ENCODE measurements at regions not wholly inside any gene's neighbourhood (a gene's known extent, or its start where the extent isn't known, plus 50 kb on each side); places are given as distances from the start of the nearest gene placed in this dataset.

DNA sequence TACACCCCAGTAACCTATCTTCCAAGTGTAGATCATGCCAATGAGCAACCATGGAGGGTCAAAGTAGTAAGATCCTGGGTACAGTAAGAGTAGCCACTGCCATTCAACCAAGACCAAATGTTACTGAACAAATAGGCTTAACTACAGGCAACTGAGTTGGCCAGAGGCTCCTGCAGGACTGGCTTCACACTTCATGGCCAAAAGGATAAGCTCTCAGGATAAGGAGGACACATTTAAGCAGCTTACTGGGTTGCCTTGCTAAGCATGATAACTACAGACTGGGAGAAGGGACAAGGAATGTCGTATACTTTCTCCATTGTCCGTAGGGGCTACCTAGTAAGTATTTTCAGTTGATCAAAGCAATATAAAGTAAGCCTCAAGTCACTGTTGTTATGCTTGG, 174.7 kb downstream of the INO80D start:
- H3K27ac Mint-ChIP-seq = no peak overlapping the region
- Histone ChIP-seq H3K79me2 (replicated peaks; ENCODE audit: insufficient read depth) (no peaks in the 10 kb centered on the region), H2AFZ (no peak overlapping the region), H3K4me2 (no peak overlapping the region), H3K36me3 (ENCODE audit: insufficient read depth) (no peaks in the 10 kb centered on the region), H3K27ac (ENCODE audit: low read depth) (no peak overlapping the region), H3K4me3 (no peak overlapping the region), H3K9me2 (ENCODE audit: insufficient read depth) (no peaks in the 10 kb centered on the region), H3F3A (replicated peaks; ENCODE audit: low read depth) (no peaks in the 10 kb centered on the region), H4K20me1 (replicated peaks; ENCODE audit: insufficient read depth) (no peaks in the 10 kb centered on the region), H3K27me3 (ENCODE audit: insufficient read depth) (no peaks in the 10 kb centered on the region), H3K4me1 (ENCODE audit: insufficient read depth) (no peaks in the 10 kb centered on the region)
- no peaks in the 10 kb centered on the region for H3K36me3 Mint-ChIP-seq (ENCODE audit: low read depth)
- no peaks in the 10 kb centered on the region for H3K27me3 Mint-ChIP-seq (ENCODE audit: insufficient read depth, low read depth, poor library complexity)
- H3K9me3 Mint-ChIP-seq = no peaks in the 10 kb centered on the region; the same call in 2 of the 3 replicates
- no peaks in the 10 kb centered on the region for H3K4me1 Mint-ChIP-seq
- TF ChIP-seq EZH2phosphoT487 (IDR thresholded peaks at IDR 0.05; ENCODE audit: unreplicated experiment) (no peak), ZNF114 (CRISPR knock-in tag; IDR thresholded peaks at IDR 0.05) (no peak), STAT1 (IDR thresholded peaks at IDR 0.05; ENCODE audit: unreplicated experiment) (no peak), CREB1 (CRISPR knock-in tag; IDR thresholded peaks at IDR 0.05; ENCODE audit: low read depth) (no peak), ZNF331 (CRISPR knock-in tag; IDR thresholded peaks at IDR 0.05; ENCODE audit: low read depth) (no peak), EZH2 (IDR thresholded peaks at IDR 0.05; ENCODE audit: low read depth, unreplicated experiment) (no peak), JUNB (IDR thresholded peaks at IDR 0.05; ENCODE audit: unreplicated experiment) (no peak), NANOG (IDR thresholded peaks at IDR 0.05; ENCODE audit: borderline replicate concordance) (no peak), POLR2AphosphoS5 (IDR thresholded peaks at IDR 0.05; ENCODE audit: low read depth) (no peak)
- TF ChIP-seq, protein P1, sequence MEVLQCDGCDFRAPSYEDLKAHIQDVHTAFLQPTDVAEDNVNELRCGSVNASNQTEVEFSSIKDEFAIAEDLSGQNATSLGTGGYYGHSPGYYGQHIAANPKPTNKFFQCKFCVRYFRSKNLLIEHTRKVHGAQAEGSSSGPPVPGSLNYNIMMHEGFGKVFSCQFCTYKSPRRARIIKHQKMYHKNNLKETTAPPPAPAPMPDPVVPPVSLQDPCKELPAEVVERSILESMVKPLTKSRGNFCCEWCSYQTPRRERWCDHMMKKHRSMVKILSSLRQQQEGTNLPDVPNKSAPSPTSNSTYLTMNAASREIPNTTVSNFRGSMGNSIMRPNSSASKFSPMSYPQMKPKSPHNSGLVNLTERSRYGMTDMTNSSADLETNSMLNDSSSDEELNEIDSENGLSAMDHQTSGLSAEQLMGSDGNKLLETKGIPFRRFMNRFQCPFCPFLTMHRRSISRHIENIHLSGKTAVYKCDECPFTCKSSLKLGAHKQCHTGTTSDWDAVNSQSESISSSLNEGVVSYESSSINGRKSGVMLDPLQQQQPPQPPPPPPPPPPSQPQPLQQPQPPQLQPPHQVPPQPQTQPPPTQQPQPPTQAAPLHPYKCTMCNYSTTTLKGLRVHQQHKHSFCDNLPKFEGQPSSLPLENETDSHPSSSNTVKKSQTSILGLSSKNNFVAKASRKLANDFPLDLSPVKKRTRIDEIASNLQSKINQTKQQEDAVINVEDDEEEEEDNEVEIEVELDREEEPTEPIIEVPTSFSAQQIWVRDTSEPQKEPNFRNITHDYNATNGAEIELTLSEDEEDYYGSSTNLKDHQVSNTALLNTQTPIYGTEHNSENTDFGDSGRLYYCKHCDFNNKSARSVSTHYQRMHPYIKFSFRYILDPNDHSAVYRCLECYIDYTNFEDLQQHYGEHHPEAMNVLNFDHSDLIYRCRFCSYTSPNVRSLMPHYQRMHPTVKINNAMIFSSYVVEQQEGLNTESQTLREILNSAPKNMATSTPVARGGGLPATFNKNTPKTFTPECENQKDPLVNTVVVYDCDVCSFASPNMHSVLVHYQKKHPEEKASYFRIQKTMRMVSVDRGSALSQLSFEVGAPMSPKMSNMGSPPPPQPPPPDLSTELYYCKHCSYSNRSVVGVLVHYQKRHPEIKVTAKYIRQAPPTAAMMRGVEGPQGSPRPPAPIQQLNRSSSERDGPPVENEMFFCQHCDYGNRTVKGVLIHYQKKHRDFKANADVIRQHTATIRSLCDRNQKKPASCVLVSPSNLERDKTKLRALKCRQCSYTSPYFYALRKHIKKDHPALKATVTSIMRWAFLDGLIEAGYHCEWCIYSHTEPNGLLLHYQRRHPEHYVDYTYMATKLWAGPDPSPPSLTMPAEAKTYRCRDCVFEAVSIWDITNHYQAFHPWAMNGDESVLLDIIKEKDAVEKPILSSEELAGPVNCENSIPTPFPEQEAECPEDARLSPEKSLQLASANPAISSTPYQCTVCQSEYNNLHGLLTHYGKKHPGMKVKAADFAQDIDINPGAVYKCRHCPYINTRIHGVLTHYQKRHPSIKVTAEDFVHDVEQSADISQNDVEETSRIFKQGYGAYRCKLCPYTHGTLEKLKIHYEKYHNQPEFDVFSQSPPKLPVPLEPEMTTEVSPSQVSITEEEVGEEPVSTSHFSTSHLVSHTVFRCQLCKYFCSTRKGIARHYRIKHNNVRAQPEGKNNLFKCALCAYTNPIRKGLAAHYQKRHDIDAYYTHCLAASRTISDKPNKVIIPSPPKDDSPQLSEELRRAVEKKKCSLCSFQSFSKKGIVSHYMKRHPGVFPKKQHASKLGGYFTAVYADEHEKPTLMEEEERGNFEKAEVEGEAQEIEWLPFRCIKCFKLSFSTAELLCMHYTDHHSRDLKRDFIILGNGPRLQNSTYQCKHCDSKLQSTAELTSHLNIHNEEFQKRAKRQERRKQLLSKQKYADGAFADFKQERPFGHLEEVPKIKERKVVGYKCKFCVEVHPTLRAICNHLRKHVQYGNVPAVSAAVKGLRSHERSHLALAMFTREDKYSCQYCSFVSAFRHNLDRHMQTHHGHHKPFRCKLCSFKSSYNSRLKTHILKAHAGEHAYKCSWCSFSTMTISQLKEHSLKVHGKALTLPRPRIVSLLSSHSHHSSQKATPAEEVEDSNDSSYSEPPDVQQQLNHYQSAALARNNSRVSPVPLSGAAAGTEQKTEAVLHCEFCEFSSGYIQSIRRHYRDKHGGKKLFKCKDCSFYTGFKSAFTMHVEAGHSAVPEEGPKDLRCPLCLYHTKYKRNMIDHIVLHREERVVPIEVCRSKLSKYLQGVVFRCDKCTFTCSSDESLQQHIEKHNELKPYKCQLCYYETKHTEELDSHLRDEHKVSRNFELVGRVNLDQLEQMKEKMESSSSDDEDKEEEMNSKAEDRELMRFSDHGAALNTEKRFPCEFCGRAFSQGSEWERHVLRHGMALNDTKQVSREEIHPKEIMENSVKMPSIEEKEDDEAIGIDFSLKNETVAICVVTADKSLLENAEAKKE (CRISPR knock-in tag; IDR thresholded peaks at IDR 0.05) = no peak
- TF ChIP-seq, protein P2, sequence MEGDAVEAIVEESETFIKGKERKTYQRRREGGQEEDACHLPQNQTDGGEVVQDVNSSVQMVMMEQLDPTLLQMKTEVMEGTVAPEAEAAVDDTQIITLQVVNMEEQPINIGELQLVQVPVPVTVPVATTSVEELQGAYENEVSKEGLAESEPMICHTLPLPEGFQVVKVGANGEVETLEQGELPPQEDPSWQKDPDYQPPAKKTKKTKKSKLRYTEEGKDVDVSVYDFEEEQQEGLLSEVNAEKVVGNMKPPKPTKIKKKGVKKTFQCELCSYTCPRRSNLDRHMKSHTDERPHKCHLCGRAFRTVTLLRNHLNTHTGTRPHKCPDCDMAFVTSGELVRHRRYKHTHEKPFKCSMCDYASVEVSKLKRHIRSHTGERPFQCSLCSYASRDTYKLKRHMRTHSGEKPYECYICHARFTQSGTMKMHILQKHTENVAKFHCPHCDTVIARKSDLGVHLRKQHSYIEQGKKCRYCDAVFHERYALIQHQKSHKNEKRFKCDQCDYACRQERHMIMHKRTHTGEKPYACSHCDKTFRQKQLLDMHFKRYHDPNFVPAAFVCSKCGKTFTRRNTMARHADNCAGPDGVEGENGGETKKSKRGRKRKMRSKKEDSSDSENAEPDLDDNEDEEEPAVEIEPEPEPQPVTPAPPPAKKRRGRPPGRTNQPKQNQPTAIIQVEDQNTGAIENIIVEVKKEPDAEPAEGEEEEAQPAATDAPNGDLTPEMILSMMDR (conservative IDR thresholded peaks at IDR 0.05; ENCODE audit: low read depth in 2 of 2) = no peak
- TF ChIP-seq, protein P3, sequence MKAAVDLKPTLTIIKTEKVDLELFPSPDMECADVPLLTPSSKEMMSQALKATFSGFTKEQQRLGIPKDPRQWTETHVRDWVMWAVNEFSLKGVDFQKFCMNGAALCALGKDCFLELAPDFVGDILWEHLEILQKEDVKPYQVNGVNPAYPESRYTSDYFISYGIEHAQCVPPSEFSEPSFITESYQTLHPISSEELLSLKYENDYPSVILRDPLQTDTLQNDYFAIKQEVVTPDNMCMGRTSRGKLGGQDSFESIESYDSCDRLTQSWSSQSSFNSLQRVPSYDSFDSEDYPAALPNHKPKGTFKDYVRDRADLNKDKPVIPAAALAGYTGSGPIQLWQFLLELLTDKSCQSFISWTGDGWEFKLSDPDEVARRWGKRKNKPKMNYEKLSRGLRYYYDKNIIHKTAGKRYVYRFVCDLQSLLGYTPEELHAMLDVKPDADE (IDR thresholded peaks at IDR 0.05) = no peak
- TF ChIP-seq, protein P4, sequence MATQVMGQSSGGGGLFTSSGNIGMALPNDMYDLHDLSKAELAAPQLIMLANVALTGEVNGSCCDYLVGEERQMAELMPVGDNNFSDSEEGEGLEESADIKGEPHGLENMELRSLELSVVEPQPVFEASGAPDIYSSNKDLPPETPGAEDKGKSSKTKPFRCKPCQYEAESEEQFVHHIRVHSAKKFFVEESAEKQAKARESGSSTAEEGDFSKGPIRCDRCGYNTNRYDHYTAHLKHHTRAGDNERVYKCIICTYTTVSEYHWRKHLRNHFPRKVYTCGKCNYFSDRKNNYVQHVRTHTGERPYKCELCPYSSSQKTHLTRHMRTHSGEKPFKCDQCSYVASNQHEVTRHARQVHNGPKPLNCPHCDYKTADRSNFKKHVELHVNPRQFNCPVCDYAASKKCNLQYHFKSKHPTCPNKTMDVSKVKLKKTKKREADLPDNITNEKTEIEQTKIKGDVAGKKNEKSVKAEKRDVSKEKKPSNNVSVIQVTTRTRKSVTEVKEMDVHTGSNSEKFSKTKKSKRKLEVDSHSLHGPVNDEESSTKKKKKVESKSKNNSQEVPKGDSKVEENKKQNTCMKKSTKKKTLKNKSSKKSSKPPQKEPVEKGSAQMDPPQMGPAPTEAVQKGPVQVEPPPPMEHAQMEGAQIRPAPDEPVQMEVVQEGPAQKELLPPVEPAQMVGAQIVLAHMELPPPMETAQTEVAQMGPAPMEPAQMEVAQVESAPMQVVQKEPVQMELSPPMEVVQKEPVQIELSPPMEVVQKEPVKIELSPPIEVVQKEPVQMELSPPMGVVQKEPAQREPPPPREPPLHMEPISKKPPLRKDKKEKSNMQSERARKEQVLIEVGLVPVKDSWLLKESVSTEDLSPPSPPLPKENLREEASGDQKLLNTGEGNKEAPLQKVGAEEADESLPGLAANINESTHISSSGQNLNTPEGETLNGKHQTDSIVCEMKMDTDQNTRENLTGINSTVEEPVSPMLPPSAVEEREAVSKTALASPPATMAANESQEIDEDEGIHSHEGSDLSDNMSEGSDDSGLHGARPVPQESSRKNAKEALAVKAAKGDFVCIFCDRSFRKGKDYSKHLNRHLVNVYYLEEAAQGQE (IDR thresholded peaks at IDR 0.05; ENCODE audit: unreplicated experiment) = no peak
- DNase-seq (ENCODE audit: low spot score) = no peak
- no peak overlapping the region for H3K4me3 Mint-ChIP-seq
- no peak for ATAC-seq

Measured in GM23338 (cell line).